ENCODE measurements at regions not wholly inside any gene's neighbourhood (a gene's known extent, or its start where the extent isn't known, plus 50 kb on each side); places are given as distances from the start of the nearest gene placed in this dataset.

DNA sequence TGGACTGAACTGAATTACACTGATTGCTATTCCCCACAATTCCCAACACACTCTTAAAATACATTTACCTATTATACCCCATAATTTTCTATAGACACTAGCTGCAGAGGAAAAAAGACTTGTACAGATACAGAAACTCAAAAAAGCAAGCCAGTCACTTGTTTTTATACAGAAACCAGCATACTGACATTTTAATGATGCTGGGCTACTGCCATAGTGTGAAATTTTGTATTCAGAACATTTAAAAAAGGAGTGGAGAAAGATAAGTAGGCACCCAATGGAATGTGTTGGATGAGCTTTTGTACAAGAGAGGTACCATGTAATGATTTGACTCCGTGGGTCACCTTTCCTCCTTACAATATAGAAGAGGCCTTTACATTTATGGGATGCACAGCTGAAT, 740.1 kb downstream of the PLCL1 start (continued):
- TF ChIP-seq ZFP91 (CRISPR knock-in tag; IDR thresholded peaks at IDR 0.05) (no peak), NR3C1 (CRISPR knock-in tag; IDR thresholded peaks at IDR 0.05) (no peak), MXI1 (IDR thresholded peaks at IDR 0.05; ENCODE audit: low read depth, low read length) (no peak), RBM22 (IDR thresholded peaks at IDR 0.05; ENCODE audit: low read depth, low read length, poor library complexity, severe bottlenecking) (no peak), E2F5 (CRISPR knock-in tag; IDR thresholded peaks at IDR 0.05) (no peak), ZFP1 (CRISPR knock-in tag; IDR thresholded peaks at IDR 0.05) (no peak), POLR2AphosphoS2 (IDR thresholded peaks at IDR 0.05; ENCODE audit: low read length) (no peak), ATF1 (CRISPR knock-in tag; IDR thresholded peaks at IDR 0.05) (no peak), ATF1 (tag; IDR thresholded peaks at IDR 0.05) (no peak)
- TF ChIP-seq, protein P1, sequence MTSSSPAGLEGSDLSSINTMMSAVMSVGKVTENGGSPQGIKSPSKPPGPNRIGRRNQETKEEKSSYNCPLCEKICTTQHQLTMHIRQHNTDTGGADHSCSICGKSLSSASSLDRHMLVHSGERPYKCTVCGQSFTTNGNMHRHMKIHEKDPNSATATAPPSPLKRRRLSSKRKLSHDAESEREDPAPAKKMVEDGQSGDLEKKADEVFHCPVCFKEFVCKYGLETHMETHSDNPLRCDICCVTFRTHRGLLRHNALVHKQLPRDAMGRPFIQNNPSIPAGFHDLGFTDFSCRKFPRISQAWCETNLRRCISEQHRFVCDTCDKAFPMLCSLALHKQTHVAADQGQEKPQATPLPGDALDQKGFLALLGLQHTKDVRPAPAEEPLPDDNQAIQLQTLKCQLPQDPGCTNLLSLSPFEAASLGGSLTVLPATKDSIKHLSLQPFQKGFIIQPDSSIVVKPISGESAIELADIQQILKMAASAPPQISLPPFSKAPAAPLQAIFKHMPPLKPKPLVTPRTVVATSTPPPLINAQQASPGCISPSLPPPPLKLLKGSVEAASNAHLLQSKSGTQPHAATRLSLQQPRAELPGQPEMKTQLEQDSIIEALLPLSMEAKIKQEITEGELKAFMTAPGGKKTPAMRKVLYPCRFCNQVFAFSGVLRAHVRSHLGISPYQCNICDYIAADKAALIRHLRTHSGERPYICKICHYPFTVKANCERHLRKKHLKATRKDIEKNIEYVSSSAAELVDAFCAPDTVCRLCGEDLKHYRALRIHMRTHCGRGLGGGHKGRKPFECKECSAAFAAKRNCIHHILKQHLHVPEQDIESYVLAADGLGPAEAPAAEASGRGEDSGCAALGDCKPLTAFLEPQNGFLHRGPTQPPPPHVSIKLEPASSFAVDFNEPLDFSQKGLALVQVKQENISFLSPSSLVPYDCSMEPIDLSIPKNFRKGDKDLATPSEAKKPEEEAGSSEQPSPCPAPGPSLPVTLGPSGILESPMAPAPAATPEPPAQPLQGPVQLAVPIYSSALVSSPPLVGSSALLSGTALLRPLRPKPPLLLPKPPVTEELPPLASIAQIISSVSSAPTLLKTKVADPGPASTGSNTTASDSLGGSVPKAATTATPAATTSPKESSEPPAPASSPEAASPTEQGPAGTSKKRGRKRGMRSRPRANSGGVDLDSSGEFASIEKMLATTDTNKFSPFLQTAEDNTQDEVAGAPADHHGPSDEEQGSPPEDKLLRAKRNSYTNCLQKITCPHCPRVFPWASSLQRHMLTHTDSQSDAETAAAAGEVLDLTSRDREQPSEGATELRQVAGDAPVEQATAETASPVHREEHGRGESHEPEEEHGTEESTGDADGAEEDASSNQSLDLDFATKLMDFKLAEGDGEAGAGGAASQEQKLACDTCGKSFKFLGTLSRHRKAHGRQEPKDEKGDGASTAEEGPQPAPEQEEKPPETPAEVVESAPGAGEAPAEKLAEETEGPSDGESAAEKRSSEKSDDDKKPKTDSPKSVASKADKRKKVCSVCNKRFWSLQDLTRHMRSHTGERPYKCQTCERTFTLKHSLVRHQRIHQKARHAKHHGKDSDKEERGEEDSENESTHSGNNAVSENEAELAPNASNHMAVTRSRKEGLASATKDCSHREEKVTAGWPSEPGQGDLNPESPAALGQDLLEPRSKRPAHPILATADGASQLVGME (CRISPR knock-in tag; IDR thresholded peaks at IDR 0.05), result no peak
